HCT116 (cell line): ENCODE measurements at regions not wholly inside any gene's neighbourhood (a gene's known extent, or its start where the extent isn't known, plus 50 kb on each side); places are given as distances from the start of the nearest gene placed in this dataset.

Experiments used
- ATAC-seq: fragments of 200-7000 bp; cut with Tn5 transposase; 2 replicates; pipeline ENCODE4 v1.9.1; 2020; ENCODE audit warnings: mild to moderate bottlenecking, moderate library complexity
- BruUV-seq: library from RNA; stranded (reverse); fragments of 400-500 nt; replicated peaks from 2 replicates; lab custom pipeline; 2021; lab: Mats Ljungman, UMichigan
- CTCF ChIA-PET: fragments of 300-600 bp; sonication (Branson Sonifier 250); formaldehyde crosslinking; loops from one replicate; lab custom pipeline; 2021; ENCODE audit warnings: antibody characterized with exemption; lab: Charles Lee
- POLR2A ChIA-PET: fragments of 300-600, 350-600 bp; sonication (Branson Sonifier 250); formaldehyde crosslinking; loops from one replicate; lab custom pipeline; 2021; ENCODE audit warnings: antibody characterized with exemption; lab: Charles Lee
- RAD21 ChIA-PET, 2 experiments: fragments of 300-600 bp; sonication (Branson Sonifier 250); formaldehyde crosslinking; loops; one replicate each; lab custom pipeline; 2023; ENCODE audit warnings: low total read pairs in 2 of 2; ENCODE audit not compliant: uncharacterized antibody in 2 of 2, unreplicated experiment in 2 of 2, low non-redundant PET in 1 of 2; lab: Charles Lee
- DNase-seq: peaks from one replicate; pipeline ENCODE4 v3.0.0-alpha.2; 2010; ENCODE audit warnings: low read depth, low spot score
- H2AFZ ChIP-seq: fragments of 200-600 bp; shearing (Covaris generic), sonication (generic); 2 replicates; pipeline ENCODE4 v1.6.1; 2017; ENCODE audit warnings: low read depth, mixed run types, mixed read lengths, antibody characterized with exemption, low read length; ENCODE audit not compliant: poor library complexity, severe bottlenecking
- H3K27ac ChIP-seq: 2 replicates; pipeline ENCODE4 v1.5.1; 2012; ENCODE audit warnings: low read depth, low read length
- H3K27me3 ChIP-seq: fragments of 200-600 bp; sonication (generic); 2 replicates; pipeline ENCODE4 v1.6.1; 2016; ENCODE audit warnings: mixed run types, low read length, mixed read lengths; ENCODE audit not compliant: insufficient read depth
- H3K36me3 ChIP-seq, 2 experiments: fragments of 200-500 bp in 1 of 2; fragments of 200-600 bp in 1 of 2; sonication (Bioruptor generic) in 1 of 2; sonication (generic) in 1 of 2; 2 replicates each; pipeline versions ENCODE4 v1.5.1 to v1.6.1; 2014 to 2016; ENCODE audit warnings: low read length in 2 of 2, inconsistent platforms in 1 of 2, mixed read lengths in 1 of 2, mixed run types in 1 of 2; ENCODE audit not compliant: insufficient read depth in 2 of 2, control insufficient read depth in 1 of 2
- H3K4me1 ChIP-seq, 2 experiments: fragments of 200-600 bp in 1 of 2; sonication (generic) in 1 of 2; 2 replicates each; pipeline versions ENCODE4 v1.5.1 to v1.6.1; 2012 to 2017; ENCODE audit warnings: low read length in 2 of 2, inconsistent platforms in 1 of 2, mild to moderate bottlenecking in 1 of 2, mixed read lengths in 1 of 2, mixed run types in 1 of 2, moderate library complexity in 1 of 2; ENCODE audit not compliant: insufficient read depth in 2 of 2, control insufficient read depth in 1 of 2
- H3K4me2 ChIP-seq: fragments of 200-600 bp; sonication (generic); 2 replicates; pipeline ENCODE4 v1.6.1; 2017; ENCODE audit warnings: mixed run types, low read length, mixed read lengths
- H3K4me3 ChIP-seq, 2 experiments: fragments of 200-600 bp in 1 of 2; sonication (generic) in 1 of 2; replicated peaks in 1 of 2; 2 replicates each; pipeline ENCODE4 v1.5.1; 2011 to 2016; ENCODE audit warnings: low read length in 2 of 2, control low read depth in 1 of 2, low read depth in 1 of 2, mild to moderate bottlenecking in 1 of 2, mixed read lengths in 1 of 2, mixed run types in 1 of 2
- H3K79me2 ChIP-seq: fragments of 200-600 bp; sonication (generic); 2 replicates; pipeline ENCODE4 v1.6.1; 2017; ENCODE audit warnings: mild to moderate bottlenecking, mixed run types, low read length, moderate library complexity, mixed read lengths; ENCODE audit not compliant: insufficient read depth
- H3K9ac ChIP-seq: fragments of 200-600 bp; sonication (generic); 2 replicates; pipeline ENCODE4 v1.6.1; 2016; ENCODE audit warnings: low read length, mixed read lengths
- H3K9me2 ChIP-seq: fragments of 200-600 bp; sonication (generic), shearing (Covaris generic); 2 replicates; pipeline ENCODE4 v1.6.1; 2017; ENCODE audit warnings: mixed run types, mild to moderate bottlenecking, moderate library complexity; ENCODE audit not compliant: insufficient read depth
- H3K9me3 ChIP-seq, 2 experiments: fragments of 200-500 bp in 1 of 2; fragments of 200-600 bp in 1 of 2; sonication (Bioruptor generic) in 1 of 2; sonication (generic) in 1 of 2; 2 replicates each; pipeline ENCODE4 v1.6.1; 2014 to 2017; ENCODE audit warnings: low read length in 2 of 2, mixed read lengths in 2 of 2, inconsistent platforms in 1 of 2, low read depth in 1 of 2, mild to moderate bottlenecking in 1 of 2, mixed run types in 1 of 2, moderate library complexity in 1 of 2; ENCODE audit not compliant: control insufficient read depth in 1 of 2, insufficient read depth in 1 of 2
- H4K20me1 ChIP-seq: fragments of 200-600 bp; sonication (generic), shearing (Covaris generic); 2 replicates; pipeline ENCODE4 v1.6.1; 2017; ENCODE audit warnings: mixed run types, mild to moderate bottlenecking, moderate library complexity; ENCODE audit not compliant: insufficient read depth
- EGR1 ChIP-seq: IDR thresholded peaks from 2 replicates; pipeline ENCODE4 v1.6.1; 2012; ENCODE audit warnings: low read depth
- EZH2 ChIP-seq: fragments of 200-600 bp; sonication (generic); IDR thresholded peaks from 2 replicates; pipeline ENCODE4 v1.6.1; 2017; ENCODE audit warnings: antibody characterized with exemption, mixed run types
- EZH2phosphoT487 ChIP-seq: fragments of 200-600 bp; IDR thresholded peaks from 2 replicates; pipeline ENCODE4 v1.6.1; 2018; ENCODE audit warnings: antibody characterized with exemption, borderline replicate concordance
- FOSL1 ChIP-seq: IDR thresholded peaks from 2 replicates; pipeline ENCODE4 v1.6.1; 2012; ENCODE audit warnings: low read depth
- POLR2A ChIP-seq: IDR thresholded peaks from 2 replicates; pipeline ENCODE4 v1.7.0; 2011; ENCODE audit warnings: borderline replicate concordance; ENCODE audit not compliant: insufficient read depth, insufficient read length; ENCODE audit errors: extremely low read depth
- RAD21 ChIP-seq: IDR thresholded peaks from 2 replicates; pipeline ENCODE4 v1.6.1; 2012; ENCODE audit warnings: low read depth, mild to moderate bottlenecking
- SIN3A ChIP-seq: IDR thresholded peaks from 2 replicates; pipeline ENCODE4 v1.6.1; 2012; ENCODE audit warnings: low read depth
- TCF7L2 ChIP-seq: IDR thresholded peaks from 2 replicates; pipeline ENCODE4 v1.7.0; 2011; ENCODE audit warnings: borderline replicate concordance, inconsistent platforms; ENCODE audit not compliant: insufficient read depth, insufficient read length; ENCODE audit errors: extremely low read depth
- YY1 ChIP-seq: IDR thresholded peaks from 2 replicates; pipeline ENCODE4 v1.6.1; 2011; ENCODE audit warnings: low read length, low read depth, moderate library complexity, mild to moderate bottlenecking; ENCODE audit not compliant: insufficient replicate concordance; ENCODE audit errors: extremely low read depth
- ZBTB33 ChIP-seq: IDR thresholded peaks from 2 replicates; pipeline ENCODE4 v1.6.1; 2011; ENCODE audit warnings: mild to moderate bottlenecking, low read length, moderate library complexity; ENCODE audit not compliant: insufficient replicate concordance; ENCODE audit errors: extremely low read depth
- intact Hi-C: fragments of 100-400 bp; cut with micrococcal nuclease; formaldehyde crosslinking; loops from 2 replicates; pipeline ENCODE4 v1.10.0; 2022
- TF ChIP-seq, protein P1 (sequence below): IDR thresholded peaks from 2 replicates; pipeline ENCODE4 v1.6.1; 2012
- TF ChIP-seq, protein P2 (sequence below), 3 experiments: fragments of 200-600 bp in 1 of 3; sonication (generic) in 1 of 3; IDR thresholded peaks in 2 of 3; conservative IDR thresholded peaks in 1 of 3; 2 replicates each; pipeline ENCODE4 v1.5.1; 2012 to 2017; ENCODE audit warnings: low read depth in 2 of 3, low read length in 2 of 3, antibody characterized with exemption in 1 of 3, borderline replicate concordance in 1 of 3, control low read depth in 1 of 3, mild to moderate bottlenecking in 1 of 3, mixed read lengths in 1 of 3, mixed run types in 1 of 3, moderate library complexity in 1 of 3; ENCODE audit not compliant: insufficient read depth in 1 of 3

DNA sequence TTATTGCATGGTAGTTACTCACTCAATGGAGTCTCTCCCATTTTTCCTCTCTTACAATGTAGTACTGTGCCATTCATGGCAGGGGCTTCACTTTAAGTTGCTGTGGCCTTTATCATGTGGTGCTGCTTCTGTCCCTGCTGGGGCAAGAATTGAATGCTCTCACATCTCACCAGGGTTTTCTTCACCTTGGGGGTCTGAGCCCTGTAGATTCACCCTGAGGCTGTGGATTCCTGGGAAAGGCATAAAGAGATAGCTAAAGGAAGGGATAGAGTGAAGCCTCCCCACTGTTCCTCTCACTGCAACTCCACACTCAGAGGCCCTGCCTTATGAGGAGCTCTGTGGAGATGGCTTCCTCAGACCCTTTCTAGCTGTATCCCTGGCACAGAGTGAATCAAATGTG, 178.5 kb upstream of the GOT2 start:
- no TSS peak for BruUV-seq
- H3K79me2 ChIP-seq = no peaks in the 10 kb centered on the region
- no peak overlapping the region for H3K27ac ChIP-seq
- H3K4me1 ChIP-seq = no peaks in the 10 kb centered on the region
- H3K9me2 ChIP-seq = no peaks in the 10 kb centered on the region
- H2AFZ ChIP-seq = no peak overlapping the region
- no peak overlapping the region for H3K4me2 ChIP-seq
- no peaks in the 10 kb centered on the region for H4K20me1 ChIP-seq
- no peak overlapping the region for H3K9ac ChIP-seq
- ChIA-PET POLR2A (no interaction called here), CTCF (no interaction called here), RAD21 (no interaction called here)
- no peak for TF ChIP-seq SIN3A
- TF ChIP-seq YY1 = no peak
- TF ChIP-seq RAD21 = no peak
- TF ChIP-seq EZH2phosphoT487 = no peak
- TF ChIP-seq ZBTB33 = no peak
- TF ChIP-seq, protein P1, sequence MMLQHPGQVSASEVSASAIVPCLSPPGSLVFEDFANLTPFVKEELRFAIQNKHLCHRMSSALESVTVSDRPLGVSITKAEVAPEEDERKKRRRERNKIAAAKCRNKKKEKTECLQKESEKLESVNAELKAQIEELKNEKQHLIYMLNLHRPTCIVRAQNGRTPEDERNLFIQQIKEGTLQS = no peak
- TF ChIP-seq EZH2 = no peak
- TF ChIP-seq POLR2A = no peak
- TF ChIP-seq TCF7L2 = no peak
- TF ChIP-seq FOSL1 = no peak
- no peak for TF ChIP-seq EGR1
- TF ChIP-seq, protein P2, sequence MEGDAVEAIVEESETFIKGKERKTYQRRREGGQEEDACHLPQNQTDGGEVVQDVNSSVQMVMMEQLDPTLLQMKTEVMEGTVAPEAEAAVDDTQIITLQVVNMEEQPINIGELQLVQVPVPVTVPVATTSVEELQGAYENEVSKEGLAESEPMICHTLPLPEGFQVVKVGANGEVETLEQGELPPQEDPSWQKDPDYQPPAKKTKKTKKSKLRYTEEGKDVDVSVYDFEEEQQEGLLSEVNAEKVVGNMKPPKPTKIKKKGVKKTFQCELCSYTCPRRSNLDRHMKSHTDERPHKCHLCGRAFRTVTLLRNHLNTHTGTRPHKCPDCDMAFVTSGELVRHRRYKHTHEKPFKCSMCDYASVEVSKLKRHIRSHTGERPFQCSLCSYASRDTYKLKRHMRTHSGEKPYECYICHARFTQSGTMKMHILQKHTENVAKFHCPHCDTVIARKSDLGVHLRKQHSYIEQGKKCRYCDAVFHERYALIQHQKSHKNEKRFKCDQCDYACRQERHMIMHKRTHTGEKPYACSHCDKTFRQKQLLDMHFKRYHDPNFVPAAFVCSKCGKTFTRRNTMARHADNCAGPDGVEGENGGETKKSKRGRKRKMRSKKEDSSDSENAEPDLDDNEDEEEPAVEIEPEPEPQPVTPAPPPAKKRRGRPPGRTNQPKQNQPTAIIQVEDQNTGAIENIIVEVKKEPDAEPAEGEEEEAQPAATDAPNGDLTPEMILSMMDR (IDR thresholded peaks at IDR 0.05 in 2 of 3, conservative IDR thresholded peaks at IDR 0.05 in 1 of 3; ENCODE audit: borderline replicate concordance in 1 of 3, insufficient read depth in 1 of 3, low read depth in 2 of 3, low read length in 2 of 3) = no peak
- no peak for ATAC-seq
- H3K4me3 ChIP-seq = no peak overlapping the region
- no peaks in the 10 kb centered on the region; the same call in 1 of the 2 replicates for H3K27me3 ChIP-seq
- intact Hi-C loops = no loop called here
- no peaks in the 10 kb centered on the region for H3K36me3 ChIP-seq
- DNase-seq = no peak
- no peaks in the 10 kb centered on the region for H3K9me3 ChIP-seq
